PC-3 (cell line): ENCODE measurements at regions not wholly inside any gene's neighbourhood (a gene's known extent, or its start where the extent isn't known, plus 50 kb on each side); places are given as distances from the start of the nearest gene placed in this dataset.

Source experiments
- ATAC-seq: fragments of 200-7000 bp; cut with Tn5 transposase; 2 replicates; pipeline ENCODE4 v1.9.1; 2020; ENCODE audit warnings: mild to moderate bottlenecking, moderate library complexity
- BruUV-seq: library from RNA; stranded (reverse); fragments of 400-500 nt; replicated peaks from 2 replicates; lab custom pipeline; 2021; lab: Mats Ljungman, UMichigan
- CTCF ChIA-PET: fragments of 300-600 bp; sonication (Branson Sonifier 250); formaldehyde crosslinking; loops from one replicate; lab custom pipeline; 2022; ENCODE audit warnings: antibody characterized with exemption; lab: Charles Lee
- POLR2A ChIA-PET: fragments of 300-600 bp; sonication (Branson Sonifier 250); formaldehyde crosslinking; loops from one replicate; lab custom pipeline; 2022; ENCODE audit warnings: antibody characterized with exemption; ENCODE audit not compliant: unreplicated experiment; lab: Charles Lee
- DNase-seq: peaks from one replicate; pipeline ENCODE4 v3.0.0-alpha.2; 2015
- H2AFZ ChIP-seq: fragments of 300-600 bp; sonication (generic); 2 replicates; pipeline ENCODE4 v1.6.0; 2016; ENCODE audit warnings: antibody characterized with exemption, low read length
- H3F3A ChIP-seq: fragments of 300-600 bp; sonication (generic); one replicate; pipeline ENCODE4 v1.6.0; 2017; ENCODE audit warnings: antibody characterized with exemption, low read length, control low read depth, mild to moderate bottlenecking; ENCODE audit not compliant: unreplicated experiment
- H3K27ac ChIP-seq: fragments of 300-600 bp; sonication (generic); 2 replicates; pipeline ENCODE4 v1.5.1; 2016; ENCODE audit warnings: mild to moderate bottlenecking, low read length
- H3K27me3 ChIP-seq: fragments of 300-600 bp; sonication (generic); 2 replicates; pipeline ENCODE4 v1.6.1; 2016; ENCODE audit warnings: low read length, mixed read lengths
- H3K36me3 ChIP-seq: fragments of 300-600 bp; sonication (generic); 2 replicates; pipeline ENCODE4 v1.6.1; 2016; ENCODE audit warnings: low read depth, mixed run types, low read length, mixed read lengths
- H3K4me1 ChIP-seq: fragments of 300-600 bp; sonication (generic); 2 replicates; pipeline ENCODE4 v1.5.1; 2016; ENCODE audit warnings: low read length; ENCODE audit not compliant: insufficient read depth
- H3K4me2 ChIP-seq: fragments of 300-600 bp; sonication (generic); 2 replicates; pipeline ENCODE4 v1.6.0; 2016; ENCODE audit warnings: low read length
- H3K4me3 ChIP-seq: fragments of 300-600 bp; sonication (generic); 2 replicates; pipeline ENCODE4 v1.5.1; 2016; ENCODE audit warnings: mild to moderate bottlenecking, low read length, mixed read lengths
- H3K79me2 ChIP-seq: fragments of 300-600 bp; sonication (generic); 2 replicates; pipeline ENCODE4 v1.6.1; 2017; ENCODE audit warnings: low read length, mixed read lengths
- H3K9ac ChIP-seq: fragments of 300-600 bp; sonication (generic); 2 replicates; pipeline ENCODE4 v1.6.0; 2016; ENCODE audit warnings: mild to moderate bottlenecking, low read length
- H3K9me2 ChIP-seq: fragments of 300-600 bp; sonication (generic); replicated peaks from 2 replicates; pipeline ENCODE4 v1.6.1; 2016; ENCODE audit warnings: mixed run types, low read length, mixed read lengths
- H3K9me3 ChIP-seq: fragments of 300-600 bp; sonication (generic); 2 replicates; pipeline ENCODE4 v1.6.1; 2016; ENCODE audit warnings: low read length, mixed read lengths
- H4K20me1 ChIP-seq: fragments of 300-600 bp; sonication (generic); 2 replicates; pipeline ENCODE4 v1.6.1; 2016; ENCODE audit warnings: low read length, mixed read lengths
- EZH2 ChIP-seq: fragments of 300-600 bp; sonication (generic); IDR thresholded peaks from one replicate; pipeline ENCODE4 v1.6.1; 2017; ENCODE audit warnings: antibody characterized with exemption, mild to moderate bottlenecking, low read length; ENCODE audit not compliant: unreplicated experiment
- EZH2phosphoT487 ChIP-seq: fragments of 300-600 bp; sonication (generic); IDR thresholded peaks from 2 replicates; pipeline ENCODE4 v1.6.1; 2018; ENCODE audit warnings: mild to moderate bottlenecking, antibody characterized with exemption, low read length, borderline replicate concordance
- intact Hi-C: fragments of 100-400 bp; cut with micrococcal nuclease; formaldehyde crosslinking; loops from 2 replicates; pipeline ENCODE4 v1.9.0; 2023
- TF ChIP-seq, protein P1 (sequence below): fragments of 300-600 bp; sonication (generic); conservative IDR thresholded peaks from 2 replicates; pipeline ENCODE4 v1.5.1; 2017; ENCODE audit warnings: antibody characterized with exemption, low read depth, mild to moderate bottlenecking, low read length

DNA sequence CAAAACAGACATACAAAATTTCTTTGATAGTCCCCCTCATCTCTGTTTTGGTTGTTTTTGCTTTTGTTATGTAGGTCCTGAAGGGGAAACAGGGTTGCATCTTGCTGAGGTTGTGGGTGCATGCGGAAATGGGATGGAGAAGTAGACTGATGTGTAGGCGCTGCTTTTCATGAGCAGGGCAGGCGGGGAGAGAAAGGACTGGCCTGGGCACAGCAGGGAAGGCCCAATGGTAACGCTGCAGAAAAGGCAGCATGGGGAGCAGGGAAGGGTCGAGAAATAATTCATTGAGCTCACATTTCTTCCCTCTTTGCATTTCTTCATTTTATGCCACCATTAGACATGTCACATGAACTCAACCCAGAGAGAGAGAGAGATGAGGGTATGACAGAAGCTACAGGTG lies 74.3 kb upstream of the CCN2 start:
- no peak overlapping the region for H3K27ac ChIP-seq
- no peaks in the 10 kb centered on the region for H3F3A ChIP-seq
- H3K4me3 ChIP-seq = no peak overlapping the region
- H3K9me2 ChIP-seq = no peaks in the 10 kb centered on the region
- H3K79me2 ChIP-seq = no peaks in the 10 kb centered on the region
- H3K9me3 ChIP-seq = no peaks in the 10 kb centered on the region
- intact Hi-C loops = no loop called here
- ATAC-seq = no peak
- TF ChIP-seq EZH2 (no peak), EZH2phosphoT487 (no peak)
- TF ChIP-seq, protein P1, sequence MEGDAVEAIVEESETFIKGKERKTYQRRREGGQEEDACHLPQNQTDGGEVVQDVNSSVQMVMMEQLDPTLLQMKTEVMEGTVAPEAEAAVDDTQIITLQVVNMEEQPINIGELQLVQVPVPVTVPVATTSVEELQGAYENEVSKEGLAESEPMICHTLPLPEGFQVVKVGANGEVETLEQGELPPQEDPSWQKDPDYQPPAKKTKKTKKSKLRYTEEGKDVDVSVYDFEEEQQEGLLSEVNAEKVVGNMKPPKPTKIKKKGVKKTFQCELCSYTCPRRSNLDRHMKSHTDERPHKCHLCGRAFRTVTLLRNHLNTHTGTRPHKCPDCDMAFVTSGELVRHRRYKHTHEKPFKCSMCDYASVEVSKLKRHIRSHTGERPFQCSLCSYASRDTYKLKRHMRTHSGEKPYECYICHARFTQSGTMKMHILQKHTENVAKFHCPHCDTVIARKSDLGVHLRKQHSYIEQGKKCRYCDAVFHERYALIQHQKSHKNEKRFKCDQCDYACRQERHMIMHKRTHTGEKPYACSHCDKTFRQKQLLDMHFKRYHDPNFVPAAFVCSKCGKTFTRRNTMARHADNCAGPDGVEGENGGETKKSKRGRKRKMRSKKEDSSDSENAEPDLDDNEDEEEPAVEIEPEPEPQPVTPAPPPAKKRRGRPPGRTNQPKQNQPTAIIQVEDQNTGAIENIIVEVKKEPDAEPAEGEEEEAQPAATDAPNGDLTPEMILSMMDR = no peak
- H4K20me1 ChIP-seq = no peaks in the 10 kb centered on the region
- H3K36me3 ChIP-seq = no peaks in the 10 kb centered on the region
- CTCF ChIA-PET = no interaction called here
- H3K9ac ChIP-seq = no peak overlapping the region
- no peaks in the 10 kb centered on the region for H3K27me3 ChIP-seq
- no peak overlapping the region for H2AFZ ChIP-seq
- no peak for DNase-seq
- BruUV-seq = no TSS peak
- H3K4me1 ChIP-seq = peaks cover 6% of the 10 kb centered on the region
- H3K4me2 ChIP-seq = no peak overlapping the region
- POLR2A ChIA-PET = no interaction called here

DNA sequence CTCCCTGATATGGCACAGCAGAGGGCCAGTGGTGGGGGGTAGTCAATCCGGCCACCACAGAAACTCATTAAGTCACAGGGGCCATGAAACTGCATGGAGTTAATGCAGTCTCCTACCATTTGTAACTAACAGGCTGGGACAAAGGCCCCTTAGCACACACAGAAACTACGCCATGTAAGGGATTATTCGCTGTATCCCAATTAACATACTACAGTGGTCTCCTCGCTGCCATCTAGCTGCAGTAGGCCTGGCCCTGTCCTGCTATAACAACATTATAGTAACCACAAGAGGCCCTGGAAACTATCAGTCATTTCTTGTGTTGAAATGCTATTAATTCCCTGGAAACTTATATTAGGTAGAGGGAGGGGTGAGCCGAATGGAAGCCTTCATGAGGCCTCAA lies 72.3 kb upstream of the CCN2 start:
- BruUV-seq = no TSS peak
- CTCF ChIA-PET = interaction anchor here (0.5 kb wide), 1 partner anchor 99 kb away, joined by 3 read pairs; no protein-coding TSS in a partner anchor

More for the DNA sequence above, 72.3 kb upstream of the CCN2 start:
- H3K27ac ChIP-seq = no peak overlapping the region
- ATAC-seq = no peak
- H3K9me2 ChIP-seq = no peaks in the 10 kb centered on the region
- no peaks in the 10 kb centered on the region for H3K79me2 ChIP-seq
- intact Hi-C loops = no loop called here
- no peaks in the 10 kb centered on the region for H3K27me3 ChIP-seq
- no peak overlapping the region for H3K4me2 ChIP-seq
- no peaks in the 10 kb centered on the region for H3K36me3 ChIP-seq
- H3K4me1 ChIP-seq = peaks cover 6% of the 10 kb centered on the region
- no peak overlapping the region for H3K9ac ChIP-seq
- H2AFZ ChIP-seq = no peak overlapping the region
- no peaks in the 10 kb centered on the region for H3F3A ChIP-seq
- peak; percentile 7 for DNase-seq
- no peaks in the 10 kb centered on the region for H4K20me1 ChIP-seq
- TF ChIP-seq, protein P1 = 0 out of 2 replicates have a peak, but pooled peaks have one; percentile 24
- TF ChIP-seq EZH2phosphoT487 (no peak), EZH2 (no peak)
- no peaks in the 10 kb centered on the region for H3K9me3 ChIP-seq
- POLR2A ChIA-PET = no interaction called here
- H3K4me3 ChIP-seq = no peak overlapping the region
